HG02943 (cell line): ENCODE measurements at regions not wholly inside any gene's neighbourhood (a gene's known extent, or its start where the extent isn't known, plus 50 kb on each side); places are given as distances from the start of the nearest gene placed in this dataset.
A peak's percentile ranks its signal among the peaks of the same experiment; 100 is the strongest.

Source experiments
- ATAC-seq: cut with Tn5 transposase; IDR thresholded peaks from one replicate; pipeline ENCODE4 v1.9.1; 2021; ENCODE audit warnings: mild to moderate bottlenecking, low read depth, moderate library complexity; ENCODE audit not compliant: unreplicated experiment

GRCh38 chr1:193543259-193543658 is 356.8 kb upstream of the B3GALT2 start:
- no peak for ATAC-seq

GRCh38 chr1:193542690-193543089 is 356.3 kb upstream of the B3GALT2 start:
- no peak for ATAC-seq

DNA sequence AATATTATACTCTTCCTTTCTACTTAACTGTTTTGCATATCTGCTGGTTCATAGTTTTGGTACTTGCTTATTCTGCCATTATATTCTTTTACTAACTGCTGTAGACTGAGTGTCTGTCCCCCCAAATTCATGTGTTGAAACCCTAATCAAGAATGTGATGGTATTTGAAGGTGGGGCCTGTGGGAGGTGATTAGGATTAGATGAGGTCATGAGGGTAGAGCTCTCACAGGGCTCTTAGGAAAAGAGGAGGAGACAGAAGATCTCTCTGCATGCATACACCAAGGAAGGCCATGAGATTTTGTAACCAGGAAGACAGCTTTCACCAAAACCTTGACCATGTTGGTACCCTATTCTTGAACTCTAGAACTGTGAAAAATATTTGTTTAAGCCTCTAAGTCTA is 354.1 kb upstream of the B3GALT2 start:
- peak; percentile 2 for ATAC-seq

- peak; percentile 53 for ATAC-seq
Observed at GRCh38 chr1:193539731-193540459, 353.5 kb upstream of the B3GALT2 start.

- no peak for ATAC-seq
Observed at GRCh38 chr1:193538680-193539079, 352.3 kb upstream of the B3GALT2 start.

GRCh38 chr1:193538003-193538354 is 351.6 kb upstream of the B3GALT2 start:
- no peak for ATAC-seq

DNA sequence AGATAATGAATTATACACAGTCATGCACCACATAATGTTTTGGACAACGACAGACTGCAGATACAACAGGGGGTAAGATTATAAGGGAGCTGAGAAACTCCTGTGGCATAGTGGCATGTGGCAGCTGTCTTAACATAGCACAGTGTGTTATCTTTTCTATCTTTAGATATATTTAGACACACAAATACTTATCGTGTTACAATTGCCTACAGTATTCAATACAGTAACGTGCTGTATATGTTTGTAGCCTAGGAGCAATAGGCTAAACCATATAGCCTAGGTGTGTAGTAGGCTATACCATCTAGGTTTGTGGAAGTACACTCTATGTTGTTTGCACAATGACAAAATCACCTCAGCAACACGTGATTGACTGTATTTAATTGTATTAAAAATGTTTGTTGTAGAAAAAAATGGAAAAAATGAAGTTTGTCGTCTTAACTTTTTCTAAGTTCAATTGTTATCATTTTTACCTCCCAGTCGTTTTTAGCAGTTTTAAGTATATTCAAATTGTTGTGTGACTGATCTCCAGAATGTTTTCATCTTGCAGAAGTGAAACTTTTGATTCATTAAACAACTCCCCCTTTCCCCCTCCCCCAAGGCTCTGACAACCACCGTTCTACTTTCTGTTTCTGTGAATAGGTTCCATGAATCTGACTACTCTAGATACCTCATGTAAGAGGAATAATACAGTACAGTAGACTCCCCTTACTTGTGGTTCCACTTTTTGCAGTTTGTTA is 351.0 kb upstream of the B3GALT2 start:
- peak; percentile 86 for ATAC-seq

DNA sequence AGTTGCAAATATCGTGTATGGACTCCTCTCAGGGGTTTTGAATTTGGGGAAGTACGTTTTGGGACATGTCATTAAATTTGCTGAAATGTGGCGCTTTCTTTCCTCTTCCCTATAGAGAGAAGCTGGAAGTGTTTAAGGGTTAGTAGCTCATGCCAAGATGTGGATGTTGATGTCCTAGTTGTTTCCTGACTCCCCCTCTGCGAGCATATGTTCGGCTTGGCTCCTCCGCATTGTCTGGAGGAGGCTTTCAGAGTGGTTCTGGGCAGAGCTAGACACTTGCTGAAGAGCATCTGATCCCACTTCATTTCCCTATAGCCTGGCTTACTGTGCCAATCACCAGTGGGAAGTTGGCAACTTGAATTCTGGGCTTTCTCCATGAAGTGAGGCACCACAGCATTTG is 347.4 kb upstream of the B3GALT2 start:
- ATAC-seq = no peak

GRCh38 chr1:193525917-193526710 is 339.7 kb upstream of the B3GALT2 start:
- ATAC-seq = no peak

GRCh38 chr1:193525411-193525810 is 339.0 kb upstream of the B3GALT2 start:
- no peak for ATAC-seq

DNA sequence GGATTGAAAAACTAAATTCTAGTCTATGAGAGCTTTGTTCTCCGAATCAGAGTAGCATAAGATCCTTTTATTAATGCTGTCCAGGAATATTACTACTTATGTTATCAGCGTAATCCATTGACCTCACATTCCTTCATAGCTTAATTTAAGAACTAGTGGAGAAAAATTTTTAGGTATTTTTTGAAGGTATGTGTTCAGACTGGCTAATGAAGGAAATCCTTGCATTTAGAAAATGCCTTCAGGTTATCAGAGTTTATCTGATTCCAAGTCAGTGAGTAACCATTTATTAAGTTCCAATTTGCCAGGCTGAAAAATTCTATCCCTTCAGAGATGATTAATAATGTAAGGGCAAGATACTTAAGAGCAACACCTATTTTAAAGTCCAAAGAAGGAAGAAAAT is 338.2 kb upstream of the B3GALT2 start:
- ATAC-seq = no peak

DNA sequence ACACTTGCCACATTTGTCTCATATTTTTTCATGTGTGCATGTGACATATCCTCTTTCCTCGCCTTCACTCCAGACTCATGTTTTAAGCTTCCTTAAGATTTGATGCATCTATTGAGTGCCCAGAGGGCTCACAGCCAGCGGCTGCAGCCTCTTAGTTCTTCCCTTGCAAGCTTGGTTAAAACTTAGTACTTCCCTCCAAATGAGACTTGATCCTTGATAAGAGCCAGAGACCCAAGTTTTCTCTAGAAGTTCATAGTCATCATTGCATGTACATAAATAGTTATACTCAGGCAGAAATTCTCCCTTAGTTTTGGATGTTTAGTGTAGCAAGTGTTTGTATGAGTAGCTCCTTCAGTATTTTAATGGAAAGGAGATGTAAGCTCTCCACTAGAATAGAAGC is 337.6 kb upstream of the B3GALT2 start:
- ATAC-seq = no peak

DNA sequence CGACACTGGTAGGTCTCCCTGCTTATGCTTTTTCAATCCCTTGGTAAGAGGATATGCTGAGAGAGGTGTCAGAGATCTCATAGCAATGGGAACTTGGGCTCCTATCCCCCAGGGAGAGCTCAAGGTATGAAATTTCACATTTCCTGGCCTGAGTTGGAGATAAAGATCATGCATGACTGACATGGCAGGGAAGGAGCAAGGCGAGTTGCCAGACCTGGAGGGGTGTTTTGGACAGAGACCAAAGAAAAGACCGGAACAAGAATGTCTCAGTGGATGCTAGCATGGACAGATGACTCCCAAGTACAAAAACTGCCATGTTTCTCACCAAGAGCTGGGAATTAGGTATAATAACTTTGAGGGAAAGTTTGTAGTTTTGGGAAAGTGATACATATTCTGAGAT is 334.1 kb upstream of the B3GALT2 start:
- no peak for ATAC-seq

DNA sequence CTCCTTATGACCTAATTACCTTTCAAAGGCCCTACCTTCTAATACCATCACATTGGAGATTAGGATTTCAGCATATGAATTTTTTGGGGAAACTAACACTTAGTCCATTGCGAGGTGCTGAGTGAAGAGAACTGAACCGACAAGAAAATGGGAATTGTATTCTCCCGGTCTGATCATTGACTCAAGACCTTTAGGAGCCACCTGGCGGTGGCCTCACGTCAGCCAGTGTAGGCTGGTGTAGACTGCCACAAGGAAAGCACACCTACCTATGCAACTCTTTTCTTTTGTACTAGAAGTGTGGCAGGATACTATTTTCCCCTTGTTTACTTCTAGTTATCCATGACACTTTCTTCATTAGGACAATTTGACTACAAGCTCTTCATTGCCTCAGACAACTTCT is 333.5 kb upstream of the B3GALT2 start:
- no peak for ATAC-seq

DNA sequence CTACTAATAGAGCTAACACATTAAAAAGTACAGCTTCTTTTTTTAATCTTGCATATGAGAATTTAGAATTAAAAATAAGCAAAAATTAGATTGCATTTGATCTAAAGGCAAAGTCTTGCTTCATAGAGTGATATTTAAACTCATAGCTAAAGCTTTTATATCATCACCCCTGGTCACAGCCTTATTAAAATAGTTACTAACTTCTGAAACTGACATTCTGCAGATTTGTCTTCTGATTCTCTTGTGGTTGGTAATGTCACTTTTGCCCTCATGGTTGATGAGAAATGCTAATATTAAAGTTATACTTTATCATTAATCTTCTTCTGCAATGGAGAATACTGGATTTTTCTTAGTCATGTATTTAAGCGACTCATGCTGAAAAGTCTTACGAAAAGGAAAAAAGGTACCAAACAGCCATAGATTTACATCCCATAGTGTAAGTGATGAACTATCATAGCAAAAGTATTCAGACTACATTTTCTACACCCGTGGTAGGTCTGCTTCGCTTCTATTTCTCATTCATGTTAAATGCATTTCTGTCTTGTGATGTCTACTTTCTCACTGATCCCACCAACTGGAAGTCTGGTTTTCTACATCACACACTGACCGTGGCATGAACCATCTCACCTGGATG is 330.5 kb upstream of the B3GALT2 start:
- ATAC-seq = no peak

GRCh38 chr1:193514397-193514796 is 328.0 kb upstream of the B3GALT2 start:
- no peak for ATAC-seq

- ATAC-seq = no peak
Observed at GRCh38 chr1:193513032-193513431, 326.6 kb upstream of the B3GALT2 start.

GRCh38 chr1:193504920-193505319 is 318.5 kb upstream of the B3GALT2 start:
- no peak for ATAC-seq

DNA sequence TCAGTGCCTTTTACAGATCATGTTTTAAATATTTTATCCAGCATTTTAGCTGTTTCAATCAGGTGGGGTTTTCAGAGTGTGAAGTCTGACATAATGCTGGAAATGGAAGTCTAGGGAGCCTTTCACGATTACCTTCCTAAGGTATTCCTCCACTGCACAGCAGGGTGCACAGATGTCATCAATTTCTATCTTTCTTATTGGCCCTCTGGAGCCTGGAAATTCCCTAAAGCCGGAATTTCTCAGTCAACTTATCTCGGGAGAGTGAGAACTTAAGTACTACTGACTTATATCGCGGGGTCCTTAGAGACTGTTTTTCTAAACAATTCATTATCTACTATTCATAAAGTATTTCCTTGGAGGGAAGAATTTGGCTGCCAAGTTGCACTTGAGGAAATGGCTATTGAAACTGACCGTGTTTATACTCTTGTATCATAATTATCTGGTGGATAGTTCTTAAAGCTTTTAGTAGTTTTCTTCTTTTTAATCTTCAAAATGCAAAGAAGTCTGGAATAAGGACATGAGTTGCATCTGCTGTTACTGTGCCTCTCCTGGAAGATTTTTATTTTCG is 311.8 kb upstream of the B3GALT2 start:
- ATAC-seq = no peak

GRCh38 chr1:193494368-193494767 is 308.0 kb upstream of the B3GALT2 start:
- ATAC-seq = no peak

- ATAC-seq = no peak
Observed at GRCh38 chr1:193489191-193489590, 302.8 kb upstream of the B3GALT2 start.
